Frontal cortex (tissue), 3 donors: ENCODE measurements at regions not wholly inside any gene's neighbourhood (a gene's known extent, or its start where the extent isn't known, plus 50 kb on each side); places are given as distances from the start of the nearest gene placed in this dataset.

Experiments used
- DNase-seq, 2 donors: peaks; one replicate each; pipeline ENCODE4 v3.0.0; 2012; ENCODE audit warnings: low spot score in 2 of 2
- FAIRE-seq: peaks from 2 replicates; lab custom pipeline; 2012; peaks lifted over from hg19 to GRCh38; lab: Jason Lieb, UNC
- donor health status: control.
- donor health status: control.
- donor health status: control.

DNA sequence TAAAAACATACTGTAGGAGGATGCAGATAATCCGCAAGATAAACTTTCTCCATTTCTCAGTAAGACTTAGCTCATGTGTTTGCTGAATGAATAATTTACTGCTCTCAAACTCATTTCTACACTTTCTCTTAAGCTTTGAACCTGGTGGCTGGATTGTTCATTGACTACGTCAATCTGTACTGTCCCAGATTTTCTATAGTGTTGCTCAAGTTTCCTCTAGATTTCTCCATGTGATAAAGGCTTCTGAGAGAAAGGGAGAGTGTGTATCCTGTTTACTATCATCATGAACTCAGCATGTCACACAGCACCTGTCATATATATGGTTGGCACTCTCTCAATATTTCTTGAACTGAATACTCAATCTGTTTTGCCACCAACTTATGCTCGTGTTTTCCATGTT, 518.0 kb upstream of the TBX3 start:
- DNase-seq (no peak), FAIRE-seq (no peak)

DNA sequence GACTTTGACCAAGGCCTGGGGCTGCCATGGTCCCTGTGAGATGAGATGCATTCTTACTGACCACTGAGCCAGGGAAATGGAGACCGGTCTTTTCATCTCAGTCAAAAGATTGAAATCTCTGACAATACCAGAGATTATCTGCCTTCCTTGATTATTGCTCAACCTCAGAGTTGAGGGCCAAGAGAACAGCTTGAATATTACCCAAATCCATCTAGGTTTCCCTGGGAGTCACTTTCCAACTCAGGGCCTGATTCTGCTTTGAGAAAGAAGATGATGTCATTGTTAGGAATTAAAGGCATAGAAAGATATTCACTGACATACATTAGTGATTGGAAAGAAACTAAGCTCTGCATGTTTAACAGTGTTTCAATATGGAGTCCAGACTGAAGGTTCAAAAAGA, 515.9 kb upstream of the TBX3 start:
- FAIRE-seq (no peak), DNase-seq (no peak)

DNA sequence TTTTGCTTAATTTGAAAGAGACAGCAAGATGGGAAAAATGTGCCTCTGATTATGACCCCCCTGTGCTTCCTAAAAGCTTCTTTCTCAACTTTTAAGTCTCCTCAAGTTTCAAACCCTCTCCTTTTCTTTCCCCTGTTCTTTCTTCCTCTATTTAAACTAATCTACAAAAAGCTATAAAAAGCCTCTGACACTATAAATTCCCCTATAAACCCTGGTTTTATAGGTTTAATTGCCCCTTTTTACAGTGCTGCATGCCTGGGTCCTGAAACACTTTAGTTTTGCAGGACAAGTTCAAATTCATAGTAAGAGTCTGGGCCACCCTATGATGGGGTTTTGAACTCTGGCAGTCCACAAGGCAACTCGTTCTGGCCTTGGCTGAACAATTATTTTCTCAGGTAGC, 510.9 kb upstream of the TBX3 start:
- FAIRE-seq (no peak), DNase-seq (no peak)

- DNase-seq (no peak), FAIRE-seq (no peak)
Measured at GRCh38 chr12:115194448-115194847, 510.5 kb upstream of the TBX3 start.

- no peak for FAIRE-seq
- no peak for DNase-seq
Measured at GRCh38 chr12:115191342-115191741, 507.4 kb upstream of the TBX3 start.

- no peak for FAIRE-seq
- DNase-seq: no peak
Measured at GRCh38 chr12:115190010-115190770, 506.2 kb upstream of the TBX3 start.

GRCh38 chr12:115185506-115185905, 501.5 kb upstream of the TBX3 start:
- FAIRE-seq: no peak
- DNase-seq: peak in 1 of 2 donors; percentile 8

DNA sequence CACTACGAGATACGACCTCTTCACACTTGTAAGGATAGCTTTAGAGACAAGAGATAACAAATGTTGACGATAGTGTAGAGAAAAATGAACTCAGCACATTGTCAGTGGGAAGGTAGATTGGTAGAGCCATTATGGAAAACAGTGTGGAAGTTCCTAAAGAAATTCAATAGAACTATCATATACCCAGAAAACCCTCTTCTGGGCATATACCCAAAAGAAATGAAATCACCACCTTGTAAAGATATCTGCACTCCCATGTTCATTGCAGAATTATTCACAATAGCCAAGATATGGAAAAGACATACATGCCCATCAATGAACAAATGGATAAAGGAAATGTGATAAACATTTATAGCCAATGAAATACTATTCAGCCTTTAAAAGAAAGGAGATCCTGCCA, 499.8 kb upstream of the TBX3 start:
- DNase-seq: no peak
- no peak for FAIRE-seq

DNA sequence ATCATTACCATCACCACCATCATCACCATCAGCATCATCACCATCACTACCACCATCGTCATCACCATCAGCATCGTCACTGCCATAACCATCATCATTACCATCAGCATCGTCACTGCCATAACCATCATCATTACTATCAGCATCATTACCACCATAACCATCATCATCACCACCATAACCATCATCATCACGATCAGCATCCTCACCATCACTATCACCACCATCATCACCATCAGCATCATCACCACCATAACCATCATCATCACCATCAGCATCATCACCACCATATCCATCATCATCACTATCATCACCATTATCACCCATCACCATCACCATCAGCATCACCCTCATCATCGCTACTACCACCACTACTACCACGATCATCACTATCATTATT, 493.9 kb upstream of the TBX3 start:
- DNase-seq (no peak), FAIRE-seq (no peak)

- no peak for FAIRE-seq
- DNase-seq: no peak
Measured at GRCh38 chr12:115176741-115177400, 492.9 kb upstream of the TBX3 start.

GRCh38 chr12:115174920-115175319, 490.9 kb upstream of the TBX3 start:
- no peak for FAIRE-seq
- no peak for DNase-seq

DNA sequence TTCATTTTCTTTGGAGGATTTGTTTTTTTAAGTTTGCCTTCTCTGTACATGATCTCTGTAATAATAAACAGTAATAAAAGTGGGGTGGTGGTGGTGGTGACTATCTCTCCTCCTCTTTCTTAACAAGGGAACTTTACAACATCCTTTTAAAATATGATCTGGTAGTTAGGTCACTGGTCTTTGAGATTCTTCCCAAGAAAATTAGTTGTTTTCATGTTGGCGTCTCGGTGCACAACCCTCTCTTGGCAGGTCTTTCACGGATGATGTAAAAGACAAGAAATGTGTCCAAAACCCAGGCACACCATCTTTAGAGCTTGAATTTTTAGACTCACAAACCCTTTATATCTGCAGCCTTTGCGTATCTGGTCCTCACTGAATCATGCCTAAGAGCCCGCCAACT, 488.5 kb upstream of the TBX3 start:
- no peak for DNase-seq

DNA sequence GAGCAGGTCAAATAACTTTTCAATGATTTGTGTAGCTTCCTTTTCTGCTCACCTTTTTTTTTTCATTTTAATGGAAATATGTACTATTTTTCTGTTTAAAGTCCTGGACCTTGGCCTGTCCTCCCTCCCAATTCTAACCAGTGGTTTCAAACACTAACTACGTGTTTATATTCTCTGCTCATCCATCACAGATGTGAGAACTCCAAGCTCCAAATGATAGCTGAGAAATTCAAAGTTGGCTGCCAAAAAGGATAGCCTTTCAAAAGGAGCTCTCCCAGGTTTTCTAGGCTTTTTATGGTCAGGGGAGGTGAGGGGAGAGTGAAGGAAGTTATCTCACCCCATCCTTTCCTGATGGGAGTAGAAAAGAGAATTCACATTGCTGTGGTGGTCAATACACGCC, 486.0 kb upstream of the TBX3 start:
- FAIRE-seq: no peak
- no peak for DNase-seq

More for the DNA sequence above, 488.5 kb upstream of the TBX3 start:
- no peak for FAIRE-seq

GRCh38 chr12:115166698-115167315, 482.8 kb upstream of the TBX3 start:
- no peak for FAIRE-seq
- DNase-seq: no peak

DNA sequence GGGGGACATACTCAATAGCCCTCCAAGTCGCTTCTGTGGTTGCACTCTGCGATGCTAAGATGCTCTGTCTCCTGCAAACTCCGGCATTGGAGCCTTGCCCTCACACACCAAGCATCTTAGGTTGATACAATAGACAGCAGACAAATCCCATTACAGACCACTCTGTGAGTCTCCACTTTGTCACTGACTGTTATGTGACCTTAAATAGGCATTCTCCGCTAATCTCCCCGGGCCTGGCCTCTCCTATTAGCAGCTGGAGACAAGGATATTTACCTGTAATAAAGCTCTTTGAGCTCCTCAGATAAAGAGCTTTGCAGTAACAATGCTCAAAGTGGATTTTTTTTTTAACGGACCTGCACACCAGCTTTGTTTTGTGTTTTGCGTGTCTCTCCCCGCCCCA, 479.7 kb upstream of the TBX3 start:
- FAIRE-seq: no peak
- DNase-seq: no peak

- FAIRE-seq: no peak
- DNase-seq: no peak
Measured at GRCh38 chr12:115160271-115161128, 476.5 kb upstream of the TBX3 start.

GRCh38 chr12:115158816-115159215, 474.8 kb upstream of the TBX3 start:
- DNase-seq: no peak

DNA sequence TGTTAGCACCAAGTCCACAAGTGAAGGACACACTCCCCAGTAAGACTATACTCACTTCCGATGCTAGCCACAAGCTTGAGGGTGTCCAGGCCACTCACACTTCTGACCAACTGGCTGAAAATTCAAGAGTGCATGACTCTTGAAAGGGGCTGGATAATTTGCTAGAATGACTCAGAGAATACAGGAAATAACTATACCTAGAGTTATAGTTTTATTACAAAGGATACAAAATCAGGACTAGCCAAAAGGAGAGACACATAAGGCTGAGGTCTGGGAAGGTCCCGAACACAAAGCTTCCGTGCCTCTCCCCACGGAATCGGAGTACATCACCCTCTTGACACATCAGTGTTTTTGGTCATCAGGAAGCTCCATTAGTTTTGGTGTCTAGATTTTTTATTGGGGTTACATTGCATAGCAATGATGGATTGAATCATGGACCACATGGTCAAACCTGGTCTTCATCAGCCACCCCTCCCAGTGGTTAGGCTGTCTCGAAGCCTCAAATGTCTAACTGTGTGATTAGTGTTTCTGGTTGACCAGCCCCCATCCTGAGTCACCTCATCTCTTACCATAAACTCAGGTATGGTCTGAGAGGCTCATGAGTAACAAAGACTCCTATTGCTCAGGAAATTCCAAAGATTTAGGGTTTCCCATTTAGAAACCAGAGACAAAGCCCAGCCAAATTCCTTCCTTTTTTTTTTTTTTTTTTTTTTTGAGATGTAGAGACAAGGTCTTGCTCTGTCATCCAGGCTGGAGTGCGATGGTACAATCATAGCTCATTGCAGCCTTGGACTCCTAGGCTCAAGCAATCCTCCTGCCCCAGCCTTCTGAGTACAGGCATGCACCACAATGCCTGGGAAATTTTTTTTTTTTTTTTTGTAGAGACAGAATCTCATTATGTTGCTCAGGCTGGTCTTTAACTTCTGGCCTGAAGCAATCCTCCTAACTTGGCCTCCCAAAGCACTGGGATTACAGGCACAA, 472.0 kb upstream of the TBX3 start:
- no peak for DNase-seq
- FAIRE-seq: no peak

More at GRCh38 chr12:115158816-115159215, 474.8 kb upstream of the TBX3 start:
- FAIRE-seq: no peak

DNA sequence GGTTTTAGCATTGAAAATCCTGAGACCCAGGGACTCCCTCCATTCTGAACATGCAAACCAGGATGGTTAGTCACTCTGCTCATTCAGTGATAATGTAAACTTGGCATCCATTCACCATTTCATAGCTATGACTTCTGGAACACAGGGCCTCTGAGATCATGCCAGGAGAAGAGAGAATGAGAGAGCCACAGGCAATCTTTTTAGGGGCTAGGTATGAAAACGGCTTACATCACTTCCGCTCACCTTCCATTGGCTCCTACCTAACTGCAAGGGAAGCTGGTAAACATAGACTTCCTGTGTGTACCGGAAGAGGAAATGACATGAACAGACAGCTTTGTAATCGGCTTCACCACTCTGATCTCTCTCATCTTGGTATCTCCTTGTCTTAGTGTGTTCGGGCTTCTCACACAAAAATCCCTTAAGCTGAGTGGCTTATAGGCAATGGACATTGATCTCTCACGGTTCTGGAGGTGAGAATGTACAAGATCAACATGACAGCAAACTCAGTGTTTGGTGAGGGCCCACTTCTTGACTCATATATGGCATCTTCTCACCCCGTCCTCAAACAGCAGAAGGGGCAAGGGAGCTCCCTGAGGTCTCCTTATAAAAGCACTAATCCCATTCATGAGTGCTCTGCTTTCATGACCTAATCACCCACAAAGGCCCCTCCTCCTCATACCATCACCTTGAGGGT, 465.9 kb upstream of the TBX3 start:
- FAIRE-seq: no peak
- DNase-seq: no peak
